ENCODE measurements at regions not wholly inside any gene's neighbourhood (a gene's known extent, or its start where the extent isn't known, plus 50 kb on each side); places are given as distances from the start of the nearest gene placed in this dataset.

- H3K27ac ChIP-seq: no peak overlapping the region
- no peak for TF ChIP-seq CTCF (conservative IDR thresholded peaks at IDR 0.05)
Observed at GRCh38 chr5:135667204-135667603, 88.4 kb upstream of the CXCL14 start.

GRCh38 chr5:135662683-135663082 lies 83.9 kb upstream of the CXCL14 start:
- no peak overlapping the region for H3K27ac ChIP-seq
- TF ChIP-seq CTCF (conservative IDR thresholded peaks at IDR 0.05) (no peak), ZFX (IDR thresholded peaks at IDR 0.05) (no peak)

GRCh38 chr5:135662061-135662481 lies 83.3 kb upstream of the CXCL14 start:
- TF ChIP-seq ZFX (IDR thresholded peaks at IDR 0.05) (no peak), CTCF (conservative IDR thresholded peaks at IDR 0.05) (no peak)
- H3K27ac ChIP-seq: no peak overlapping the region

GRCh38 chr5:135660826-135661575 lies 82.2 kb upstream of the CXCL14 start:
- TF ChIP-seq CTCF (conservative IDR thresholded peaks at IDR 0.05) (no peak), ZFX (IDR thresholded peaks at IDR 0.05) (no peak)
- no peak overlapping the region for H3K27ac ChIP-seq

- TF ChIP-seq ZFX (IDR thresholded peaks at IDR 0.05) (no peak), CTCF (conservative IDR thresholded peaks at IDR 0.05) (no peak)
- H3K27ac ChIP-seq: no peak overlapping the region
Observed at GRCh38 chr5:135657536-135658305, 78.9 kb upstream of the CXCL14 start.

GRCh38 chr5:135655468-135655815 lies 76.7 kb upstream of the CXCL14 start:
- no peak overlapping the region for H3K27ac ChIP-seq
- TF ChIP-seq CTCF (conservative IDR thresholded peaks at IDR 0.05) (no peak), ZFX (IDR thresholded peaks at IDR 0.05) (no peak)

- H3K27ac ChIP-seq: no peak overlapping the region
- no peak for TF ChIP-seq ZFX (IDR thresholded peaks at IDR 0.05)
- TF ChIP-seq CTCF (conservative IDR thresholded peaks at IDR 0.05): no peak
Observed at GRCh38 chr5:135654761-135655467, 76.1 kb upstream of the CXCL14 start.
